Bronchial epithelial cell (primary cell): ENCODE measurements at regions not wholly inside any gene's neighbourhood (a gene's known extent, or its start where the extent isn't known, plus 50 kb on each side); places are given as distances from the start of the nearest gene placed in this dataset.

Experiments used
- DNase-seq: peaks from one replicate; pipeline ENCODE4 v3.0.0-alpha.2; 2010; ENCODE audit warnings: low read depth
- FAIRE-seq: peaks from 2 replicates; lab custom pipeline; 2011; peaks lifted over from hg19 to GRCh38; lab: Jason Lieb, UNC
- H3K27me3 ChIP-seq: 2 replicates; pipeline ENCODE4 v1.5.1; 2011; ENCODE audit warnings: low read length; ENCODE audit not compliant: control insufficient read depth, insufficient read depth
- H3K36me3 ChIP-seq: 2 replicates; pipeline ENCODE4 v1.5.1; 2011; ENCODE audit warnings: low read length; ENCODE audit not compliant: control insufficient read depth, insufficient read depth
- H3K4me3 ChIP-seq: 2 replicates; pipeline ENCODE4 v1.5.1; 2011; ENCODE audit warnings: mild to moderate bottlenecking, low read depth, low read length, control low read depth
- CTCF ChIP-seq: IDR thresholded peaks from 2 replicates; pipeline ENCODE4 v1.5.1; 2011; ENCODE audit warnings: mild to moderate bottlenecking, moderate library complexity, low read length, control low read depth, inconsistent platforms; ENCODE audit not compliant: insufficient read depth, severe bottlenecking

GRCh38 chrX:8887004-8887403 lies 85.8 kb upstream of the FAM9A start:
- no peak for DNase-seq

GRCh38 chrX:8879750-8880149 lies 78.6 kb upstream of the FAM9A start:
- DNase-seq: peak; percentile 20
- no peak for FAIRE-seq
- peak; percentile 65 for TF ChIP-seq CTCF
- Histone ChIP-seq H3K4me3 (no peak overlapping the region), H3K27me3 (no peaks in the 10 kb centered on the region), H3K36me3 (no peaks in the 10 kb centered on the region)

More at GRCh38 chrX:8887004-8887403, 85.8 kb upstream of the FAM9A start:
- no peak for TF ChIP-seq CTCF
- FAIRE-seq: no peak
- Histone ChIP-seq H3K36me3 (no peaks in the 10 kb centered on the region), H3K27me3 (no peaks in the 10 kb centered on the region), H3K4me3 (no peak overlapping the region)

- H3K36me3 ChIP-seq: no peaks in the 10 kb centered on the region
- no peaks in the 10 kb centered on the region for H3K27me3 ChIP-seq
- DNase-seq: no peak
- no peak overlapping the region for H3K4me3 ChIP-seq
- no peak for FAIRE-seq
- TF ChIP-seq CTCF: no peak
Observed at GRCh38 chrX:8873956-8874355, 72.8 kb upstream of the FAM9A start.

GRCh38 chrX:8873102-8873501 lies 71.9 kb upstream of the FAM9A start:
- no peak for FAIRE-seq

GRCh38 chrX:8870411-8870810 lies 69.2 kb upstream of the FAM9A start:
- Histone ChIP-seq H3K4me3 (no peak overlapping the region), H3K27me3 (no peaks in the 10 kb centered on the region), H3K36me3 (no peaks in the 10 kb centered on the region)
- DNase-seq: no peak
- no peak for FAIRE-seq
- TF ChIP-seq CTCF: no peak

More at GRCh38 chrX:8873102-8873501, 71.9 kb upstream of the FAM9A start:
- DNase-seq: no peak
- TF ChIP-seq CTCF: no peak
- Histone ChIP-seq H3K36me3 (no peaks in the 10 kb centered on the region), H3K27me3 (no peaks in the 10 kb centered on the region), H3K4me3 (no peak overlapping the region)

GRCh38 chrX:8869812-8870211 lies 68.6 kb upstream of the FAM9A start:
- Histone ChIP-seq H3K4me3 (no peak overlapping the region), H3K36me3 (no peaks in the 10 kb centered on the region), H3K27me3 (no peaks in the 10 kb centered on the region)
- no peak for FAIRE-seq
- TF ChIP-seq CTCF: no peak
- DNase-seq: no peak
